ENCODE measurements at regions not wholly inside any gene's neighbourhood (a gene's known extent, or its start where the extent isn't known, plus 50 kb on each side); places are given as distances from the start of the nearest gene placed in this dataset.

GRCh38 chr5:175226506-175226905, 217.5 kb downstream of the DRD1 start:
- TF ChIP-seq POLR2AphosphoS5 (IDR thresholded peaks at IDR 0.05; ENCODE audit: low read depth, low read length) (no peak), CTCF (IDR thresholded peaks at IDR 0.05) (no peak), EP300 (IDR thresholded peaks at IDR 0.05; ENCODE audit: borderline replicate concordance in 1 of 2, low read depth in 1 of 2, low read length in 1 of 2) (no peak), PBX3 (IDR thresholded peaks at IDR 0.05) (no peak), EZH2phosphoT487 (IDR thresholded peaks at IDR 0.05; ENCODE audit: borderline replicate concordance, low read depth) (no peak)

Measured in SK-N-SH (cell line).